Lower leg skin (tissue), 3 donors: ENCODE measurements at regions not wholly inside any gene's neighbourhood (a gene's known extent, or its start where the extent isn't known, plus 50 kb on each side); places are given as distances from the start of the nearest gene placed in this dataset.

Experiments
- CTCF ChIP-seq, 3 donors: fragments of 450-650 bp; IDR thresholded peaks; one replicate each; pipeline ENCODE4 v1.5.1; 2016; ENCODE audit warnings: antibody characterized with exemption in 3 of 3, mild to moderate bottlenecking in 3 of 3, moderate library complexity in 2 of 3
- POLR2A ChIP-seq, 2 donors: fragments of 450-650 bp; IDR thresholded peaks; one replicate each; pipeline ENCODE4 v1.6.1; 2016 to 2017; ENCODE audit warnings: antibody characterized with exemption in 2 of 2, mild to moderate bottlenecking in 1 of 2, moderate library complexity in 1 of 2

GRCh38 chr6:30804333-30804732 lies 60.0 kb upstream of the IER3 start:
- TF ChIP-seq CTCF (IDR thresholded peaks at IDR 0.05) (no peak), POLR2A (IDR thresholded peaks at IDR 0.05) (no peak)
